Endothelial cell of umbilical vein (primary cell): ENCODE measurements at regions not wholly inside any gene's neighbourhood (a gene's known extent, or its start where the extent isn't known, plus 50 kb on each side); places are given as distances from the start of the nearest gene placed in this dataset.

ENCODE experiments used
- POLR2A ChIP-seq: IDR thresholded peaks from 2 replicates; pipeline ENCODE4 v1.6.1; 2012; ENCODE audit warnings: low read depth, mild to moderate bottlenecking, control low read depth, low read length
- POLR2AphosphoS5 ChIP-seq: IDR thresholded peaks from 2 replicates; pipeline ENCODE4 v1.6.1; 2012; ENCODE audit warnings: low read depth, mild to moderate bottlenecking, control low read depth, low read length, moderate library complexity; ENCODE audit not compliant: insufficient read depth
- TF ChIP-seq, protein P1 (sequence below), 2 donors: IDR thresholded peaks; 1 replicate in 1 of 2; 2 replicates in 1 of 2; pipeline ENCODE4 v1.5.1; 2011; ENCODE audit warnings: low read length in 2 of 2, mild to moderate bottlenecking in 2 of 2, moderate library complexity in 2 of 2, control low read depth in 1 of 2, inconsistent platforms in 1 of 2, low read depth in 1 of 2; ENCODE audit not compliant: insufficient read depth in 1 of 2; ENCODE audit errors: extremely low read depth in 1 of 2

GRCh38 chr20:60144974-60145527 lies 186.8 kb downstream of the CDH26 start:
- TF ChIP-seq, protein P1, sequence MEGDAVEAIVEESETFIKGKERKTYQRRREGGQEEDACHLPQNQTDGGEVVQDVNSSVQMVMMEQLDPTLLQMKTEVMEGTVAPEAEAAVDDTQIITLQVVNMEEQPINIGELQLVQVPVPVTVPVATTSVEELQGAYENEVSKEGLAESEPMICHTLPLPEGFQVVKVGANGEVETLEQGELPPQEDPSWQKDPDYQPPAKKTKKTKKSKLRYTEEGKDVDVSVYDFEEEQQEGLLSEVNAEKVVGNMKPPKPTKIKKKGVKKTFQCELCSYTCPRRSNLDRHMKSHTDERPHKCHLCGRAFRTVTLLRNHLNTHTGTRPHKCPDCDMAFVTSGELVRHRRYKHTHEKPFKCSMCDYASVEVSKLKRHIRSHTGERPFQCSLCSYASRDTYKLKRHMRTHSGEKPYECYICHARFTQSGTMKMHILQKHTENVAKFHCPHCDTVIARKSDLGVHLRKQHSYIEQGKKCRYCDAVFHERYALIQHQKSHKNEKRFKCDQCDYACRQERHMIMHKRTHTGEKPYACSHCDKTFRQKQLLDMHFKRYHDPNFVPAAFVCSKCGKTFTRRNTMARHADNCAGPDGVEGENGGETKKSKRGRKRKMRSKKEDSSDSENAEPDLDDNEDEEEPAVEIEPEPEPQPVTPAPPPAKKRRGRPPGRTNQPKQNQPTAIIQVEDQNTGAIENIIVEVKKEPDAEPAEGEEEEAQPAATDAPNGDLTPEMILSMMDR (IDR thresholded peaks at IDR 0.05; ENCODE audit: extremely low read depth in 1 of 2, insufficient read depth in 1 of 2, low read depth in 1 of 2, low read length in 2 of 2) = no peak
- TF ChIP-seq POLR2A (no peak), POLR2AphosphoS5 (no peak)
